ENCODE measurements at regions not wholly inside any gene's neighbourhood (a gene's known extent, or its start where the extent isn't known, plus 50 kb on each side); places are given as distances from the start of the nearest gene placed in this dataset.

- CTCF ChIA-PET, result interaction anchor here (0.9 kb wide), 1 partner anchor 19 kb away, joined by 3 read pairs; no protein-coding TSS in a partner anchor
- POLR2A ChIA-PET, result no interaction called here
- intact Hi-C loops (cut with micrococcal nuclease), result no loop called here
- Mint-ChIP-seq H3K9me3 (ENCODE audit: unreplicated experiment) (no peaks in the 10 kb centered on the region), H3K4me1 (ENCODE audit: insufficient read depth, unreplicated experiment) (no peaks in the 10 kb centered on the region), H3K27me3 (ENCODE audit: insufficient read depth, unreplicated experiment) (no peaks in the 10 kb centered on the region), H3K27ac (ENCODE audit: low read depth, unreplicated experiment) (no peak overlapping the region), H3K36me3 (ENCODE audit: insufficient read depth, unreplicated experiment) (peaks cover 7% of the 10 kb centered on the region), H3K4me3 (ENCODE audit: unreplicated experiment) (no peak overlapping the region)
- no peak for TF ChIP-seq CTCF (IDR thresholded peaks at IDR 0.05; ENCODE audit: unreplicated experiment)
- no TSS peak for BruUV-seq (replicated peaks)
- peak; percentile 1 for DNase-seq (ENCODE audit: unreplicated experiment)
These were observed 585.1 kb downstream of the TLE4 start for GRCh38 chr9:80156756-80157472.

- ChIA-PET POLR2A (no interaction called here), CTCF (no interaction called here)
- H3K27ac Mint-ChIP-seq (ENCODE audit: low read depth, unreplicated experiment), result no peak overlapping the region
- no peaks in the 10 kb centered on the region for H3K9me3 Mint-ChIP-seq (ENCODE audit: unreplicated experiment)
- intact Hi-C loops (cut with micrococcal nuclease), result no loop called here
- no peak overlapping the region for H3K4me3 Mint-ChIP-seq (ENCODE audit: unreplicated experiment)
- DNase-seq (ENCODE audit: unreplicated experiment), result no peak
- H3K27me3 Mint-ChIP-seq (ENCODE audit: insufficient read depth, unreplicated experiment), result no peaks in the 10 kb centered on the region
- H3K36me3 Mint-ChIP-seq (ENCODE audit: insufficient read depth, unreplicated experiment), result peaks cover under 1% of the 10 kb centered on the region
- no peaks in the 10 kb centered on the region for H3K4me1 Mint-ChIP-seq (ENCODE audit: insufficient read depth, unreplicated experiment)
- no peak for TF ChIP-seq CTCF (IDR thresholded peaks at IDR 0.05; ENCODE audit: unreplicated experiment)
- BruUV-seq (replicated peaks), result no TSS peak
These were observed 584.5 kb downstream of the TLE4 start for GRCh38 chr9:80156262-80156661.

- Mint-ChIP-seq H3K36me3 (ENCODE audit: insufficient read depth, unreplicated experiment) (no peaks in the 10 kb centered on the region), H3K4me1 (ENCODE audit: insufficient read depth, unreplicated experiment) (no peaks in the 10 kb centered on the region), H3K27me3 (ENCODE audit: insufficient read depth, unreplicated experiment) (no peaks in the 10 kb centered on the region), H3K27ac (ENCODE audit: low read depth, unreplicated experiment) (no peak overlapping the region), H3K9me3 (ENCODE audit: unreplicated experiment) (no peaks in the 10 kb centered on the region), H3K4me3 (ENCODE audit: unreplicated experiment) (no peak overlapping the region)
- intact Hi-C loops (cut with micrococcal nuclease), result loop anchor here (10.0 kb wide), 1 partner anchor 1013 kb away; no protein-coding TSS in a partner anchor
- DNase-seq (ENCODE audit: unreplicated experiment), result no peak
- CTCF ChIA-PET, result interaction anchor here (0.7 kb wide), 1 partner anchor 27 kb away, joined by 7 read pairs; no protein-coding TSS in a partner anchor
- POLR2A ChIA-PET, result no interaction called here
- TF ChIP-seq CTCF (IDR thresholded peaks at IDR 0.05; ENCODE audit: unreplicated experiment), result no peak
- no TSS peak for BruUV-seq (replicated peaks)
These were observed 576.1 kb downstream of the TLE4 start for GRCh38 chr9:80147866-80148265.

GRCh38 chr9:80146466-80146865 lies 574.7 kb downstream of the TLE4 start:
- peak; percentile 18 for DNase-seq (ENCODE audit: unreplicated experiment)
- H3K4me3 Mint-ChIP-seq (ENCODE audit: unreplicated experiment), result no peak overlapping the region
- TF ChIP-seq CTCF (IDR thresholded peaks at IDR 0.05; ENCODE audit: unreplicated experiment), result no peak
- no peak overlapping the region for H3K27ac Mint-ChIP-seq (ENCODE audit: low read depth, unreplicated experiment)
- CTCF ChIA-PET, result interaction anchor here (0.7 kb wide), 1 partner anchor 1789 kb away, joined by 3 read pairs; no protein-coding TSS in a partner anchor
- POLR2A ChIA-PET, result no interaction called here
- H3K27me3 Mint-ChIP-seq (ENCODE audit: insufficient read depth, unreplicated experiment), result no peaks in the 10 kb centered on the region
- H3K36me3 Mint-ChIP-seq (ENCODE audit: insufficient read depth, unreplicated experiment), result no peaks in the 10 kb centered on the region
- H3K4me1 Mint-ChIP-seq (ENCODE audit: insufficient read depth, unreplicated experiment), result no peaks in the 10 kb centered on the region
- no TSS peak for BruUV-seq (replicated peaks)
- no peaks in the 10 kb centered on the region for H3K9me3 Mint-ChIP-seq (ENCODE audit: unreplicated experiment)
- intact Hi-C loops (cut with micrococcal nuclease), result loop anchor here (10.0 kb wide), 1 partner anchor 1012 kb away; no protein-coding TSS in a partner anchor

Measured in MCF 10A (cell line).